H1 (cell line): ENCODE measurements at regions not wholly inside any gene's neighbourhood (a gene's known extent, or its start where the extent isn't known, plus 50 kb on each side); places are given as distances from the start of the nearest gene placed in this dataset.

ENCODE experiments used
- BACH1 ChIP-seq: IDR thresholded peaks from 2 replicates; pipeline ENCODE4 v1.6.1; 2012; ENCODE audit warnings: low read length, improper control_type of control experiment
- CEBPB ChIP-seq: IDR thresholded peaks from 2 replicates; pipeline ENCODE4 v1.6.1; 2012; ENCODE audit warnings: low read depth, low read length
- CTBP2 ChIP-seq: IDR thresholded peaks from 2 replicates; pipeline ENCODE4 v1.7.0; 2011; ENCODE audit warnings: borderline replicate concordance, mild to moderate bottlenecking, moderate library complexity, mixed read lengths, low read length; ENCODE audit not compliant: insufficient read depth, insufficient read length
- KDM5A ChIP-seq: fragments of 200-600 bp; IDR thresholded peaks from 2 replicates; pipeline ENCODE4 v1.7.1; 2012; ENCODE audit warnings: mild to moderate bottlenecking, low read length, inconsistent platforms, mixed read lengths
- NANOG ChIP-seq: IDR thresholded peaks from 2 replicates; pipeline ENCODE4 v1.6.1; 2011; ENCODE audit warnings: low read length, low read depth, mild to moderate bottlenecking, inconsistent platforms; ENCODE audit not compliant: insufficient read depth, poor library complexity, severe bottlenecking
- TAF7 ChIP-seq: optimal IDR thresholded peaks from 2 replicates; pipeline ENCODE3; 2011; ENCODE audit warnings: low read depth, mild to moderate bottlenecking, inconsistent platforms, low read length, moderate library complexity, borderline replicate concordance
- TF ChIP-seq, protein P1 (sequence below): IDR thresholded peaks from 2 replicates; pipeline ENCODE4 v1.6.1; 2011; ENCODE audit warnings: low read depth, mild to moderate bottlenecking, low read length; ENCODE audit not compliant: insufficient read depth

DNA sequence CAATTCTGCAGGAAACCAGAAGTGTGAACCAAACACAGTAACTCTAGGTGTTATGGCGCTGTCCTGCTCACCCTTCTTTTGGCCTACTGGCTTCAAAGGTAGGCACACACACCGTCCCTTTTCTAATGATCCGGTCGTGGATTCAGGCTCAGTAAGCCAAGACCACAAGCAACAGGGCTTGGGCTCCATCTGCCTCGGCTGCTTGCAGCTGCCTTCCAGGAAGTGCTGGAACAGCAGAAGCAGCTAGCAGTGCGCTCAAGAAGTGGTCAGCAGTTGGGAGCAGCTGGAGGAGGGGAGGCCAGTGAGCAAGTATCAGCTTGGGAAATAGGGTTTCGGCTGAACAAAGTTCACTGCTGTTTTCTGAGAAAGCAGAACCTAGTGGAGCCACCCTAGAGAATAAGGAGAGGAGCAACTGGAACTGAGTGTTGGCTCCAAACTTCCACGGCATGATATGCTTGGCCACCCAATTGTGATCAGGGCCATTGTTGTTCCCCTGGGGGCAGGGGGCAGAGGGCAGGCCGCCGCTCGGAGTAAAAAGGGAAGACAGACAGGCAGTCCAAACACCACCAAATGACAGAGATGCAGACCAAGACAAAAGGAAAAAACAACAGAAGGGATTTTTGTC, 173.4 kb downstream of the TOMM20 start (continued):
- TF ChIP-seq, protein P1, sequence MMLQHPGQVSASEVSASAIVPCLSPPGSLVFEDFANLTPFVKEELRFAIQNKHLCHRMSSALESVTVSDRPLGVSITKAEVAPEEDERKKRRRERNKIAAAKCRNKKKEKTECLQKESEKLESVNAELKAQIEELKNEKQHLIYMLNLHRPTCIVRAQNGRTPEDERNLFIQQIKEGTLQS: no peak
- TF ChIP-seq CEBPB (no peak), CTBP2 (no peak), TAF7 (no peak), NANOG (no peak), BACH1 (no peak), KDM5A (no peak)
